Adrenal gland (tissue), 7 donors: ENCODE measurements at regions not wholly inside any gene's neighbourhood (a gene's known extent, or its start where the extent isn't known, plus 50 kb on each side); places are given as distances from the start of the nearest gene placed in this dataset.

ENCODE experiments used
- DNase-seq, 7 donors: peaks; one replicate each; pipeline ENCODE4 v3.0.0-alpha.2; 2019 to 2020
- H3K27ac ChIP-seq, 5 donors: fragments of 200-600 bp; sonication (generic) in 4 of 5; 1 replicate in 3 of 5; 2 replicates in 2 of 5; pipeline versions ENCODE4 v1.5.1 to v1.8.0; 2016 to 2020; ENCODE audit warnings: mild to moderate bottlenecking in 1 of 5
- H3K27me3 ChIP-seq: fragments of 200-600 bp; 2 replicates; pipeline ENCODE4 v1.8.0; 2021
- H3K36me3 ChIP-seq, 2 donors: fragments of 200-600 bp; replicated peaks in 1 of 2; 1 replicate in 1 of 2; 2 replicates in 1 of 2; pipeline versions ENCODE4 v1.5.1 to v1.8.0; 2018 to 2022
- H3K4me1 ChIP-seq, 2 donors: fragments of 200-600 bp; replicated peaks in 1 of 2; 1 replicate in 1 of 2; 2 replicates in 1 of 2; pipeline versions ENCODE4 v1.5.1 to v1.8.0; 2018 to 2021
- H3K4me3 ChIP-seq, 4 donors: fragments of 200-600 bp; sonication (generic) in 3 of 4; one replicate each; pipeline ENCODE4 v1.5.1; 2016 to 2018
- H3K9me3 ChIP-seq, 3 donors: fragments of 200-600 bp; sonication (generic) in 1 of 3; replicated peaks in 1 of 3; 1 replicate in 2 of 3; 2 replicates in 1 of 3; pipeline versions ENCODE4 v1.5.1 to v1.8.0; 2016 to 2021
- POLR2A ChIP-seq, 2 donors: fragments of 450-650 bp; IDR thresholded peaks; one replicate each; pipeline ENCODE4 v1.6.1; 2017; ENCODE audit warnings: antibody characterized with exemption in 2 of 2, mild to moderate bottlenecking in 2 of 2, moderate library complexity in 1 of 2
- intact Hi-C, 2 donors: fragments of 100-400 bp; cut with DNase I; formaldehyde crosslinking; loops; one replicate each; pipeline versions ENCODE4 v1.14.1 to v1.15.0; 2022 to 2023
- TF ChIP-seq, protein P1 (sequence below), 6 experiments: fragments of 450-650 bp in 4 of 6; fragments of 200-600 bp in 2 of 6; sonication (generic) in 1 of 6; IDR thresholded peaks; 1 replicate in 5 of 6; 2 replicates in 1 of 6; pipeline versions ENCODE4 v1.5.1 to v1.8.0; 2016 to 2021; ENCODE audit warnings: antibody characterized with exemption in 6 of 6, mild to moderate bottlenecking in 2 of 6, moderate library complexity in 1 of 6
- donor health status: DM: yes; HTN: yes; CAD: no.
- donor health status: DM: no; HTN: no; CAD: no.
- donor health status: DM: no; HTN: no; CAD: no.

DNA sequence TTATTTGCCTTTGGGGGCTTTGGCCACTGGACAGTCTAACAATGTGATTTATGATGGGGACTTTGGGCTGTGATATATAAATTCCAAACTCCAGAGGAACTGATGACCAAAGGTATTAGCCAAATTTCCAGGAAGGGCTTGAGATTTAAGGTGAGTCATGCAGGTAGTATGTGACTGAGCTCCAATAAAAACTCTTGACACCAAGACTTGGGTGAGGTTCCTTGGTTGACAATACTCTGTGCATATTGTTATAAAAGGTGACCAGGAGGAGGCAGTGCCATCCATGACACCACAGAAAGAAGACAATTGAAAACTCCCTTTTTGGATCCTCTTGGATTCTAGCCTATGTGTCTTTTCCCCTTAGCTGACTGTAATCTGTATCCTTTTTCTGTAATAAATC, 392.7 kb upstream of the LRRC7 start:
- intact Hi-C loops = no loop called here
- DNase-seq = no peak
- Histone ChIP-seq H3K4me3 (no peak overlapping the region), H3K4me1 (no peaks in the 10 kb centered on the region), H3K27ac (no peak overlapping the region), H3K36me3 (no peaks in the 10 kb centered on the region), H3K27me3 (no peaks in the 10 kb centered on the region), H3K9me3 (peaks cover 0 to 10% (median 0%) of the 10 kb centered on the region in 3 donors)
- TF ChIP-seq, protein P1, sequence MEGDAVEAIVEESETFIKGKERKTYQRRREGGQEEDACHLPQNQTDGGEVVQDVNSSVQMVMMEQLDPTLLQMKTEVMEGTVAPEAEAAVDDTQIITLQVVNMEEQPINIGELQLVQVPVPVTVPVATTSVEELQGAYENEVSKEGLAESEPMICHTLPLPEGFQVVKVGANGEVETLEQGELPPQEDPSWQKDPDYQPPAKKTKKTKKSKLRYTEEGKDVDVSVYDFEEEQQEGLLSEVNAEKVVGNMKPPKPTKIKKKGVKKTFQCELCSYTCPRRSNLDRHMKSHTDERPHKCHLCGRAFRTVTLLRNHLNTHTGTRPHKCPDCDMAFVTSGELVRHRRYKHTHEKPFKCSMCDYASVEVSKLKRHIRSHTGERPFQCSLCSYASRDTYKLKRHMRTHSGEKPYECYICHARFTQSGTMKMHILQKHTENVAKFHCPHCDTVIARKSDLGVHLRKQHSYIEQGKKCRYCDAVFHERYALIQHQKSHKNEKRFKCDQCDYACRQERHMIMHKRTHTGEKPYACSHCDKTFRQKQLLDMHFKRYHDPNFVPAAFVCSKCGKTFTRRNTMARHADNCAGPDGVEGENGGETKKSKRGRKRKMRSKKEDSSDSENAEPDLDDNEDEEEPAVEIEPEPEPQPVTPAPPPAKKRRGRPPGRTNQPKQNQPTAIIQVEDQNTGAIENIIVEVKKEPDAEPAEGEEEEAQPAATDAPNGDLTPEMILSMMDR (IDR thresholded peaks at IDR 0.05) = no peak
- TF ChIP-seq POLR2A (IDR thresholded peaks at IDR 0.05) = no peak

DNA sequence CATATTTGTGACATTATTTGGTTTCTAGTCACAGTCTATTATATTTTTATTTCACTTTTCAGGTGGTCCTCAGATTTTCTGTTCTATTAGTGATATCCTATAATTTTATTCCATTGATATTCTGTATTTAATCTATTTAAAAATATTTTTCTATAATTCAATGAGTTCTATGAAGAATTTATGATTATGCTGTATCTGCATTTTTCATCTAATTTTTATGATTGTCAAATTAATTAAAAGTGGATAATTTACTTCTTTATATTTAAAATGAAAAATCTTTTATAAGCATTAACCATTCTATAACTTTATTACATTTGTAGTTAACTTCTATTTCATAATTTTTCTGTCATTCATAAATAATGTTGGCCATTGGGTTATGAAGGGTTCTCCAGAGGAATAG, 387.4 kb upstream of the LRRC7 start:
- Histone ChIP-seq H3K9me3 (peaks cover 0 to 10% (median 0%) of the 10 kb centered on the region in 3 donors), H3K36me3 (no peaks in the 10 kb centered on the region), H3K27me3 (no peaks in the 10 kb centered on the region), H3K4me3 (no peak overlapping the region), H3K4me1 (no peaks in the 10 kb centered on the region), H3K27ac (no peak overlapping the region)
- intact Hi-C loops = no loop called here
- no peak for DNase-seq
- TF ChIP-seq POLR2A (IDR thresholded peaks at IDR 0.05) = no peak
- TF ChIP-seq, protein P1 (IDR thresholded peaks at IDR 0.05) = no peak

DNA sequence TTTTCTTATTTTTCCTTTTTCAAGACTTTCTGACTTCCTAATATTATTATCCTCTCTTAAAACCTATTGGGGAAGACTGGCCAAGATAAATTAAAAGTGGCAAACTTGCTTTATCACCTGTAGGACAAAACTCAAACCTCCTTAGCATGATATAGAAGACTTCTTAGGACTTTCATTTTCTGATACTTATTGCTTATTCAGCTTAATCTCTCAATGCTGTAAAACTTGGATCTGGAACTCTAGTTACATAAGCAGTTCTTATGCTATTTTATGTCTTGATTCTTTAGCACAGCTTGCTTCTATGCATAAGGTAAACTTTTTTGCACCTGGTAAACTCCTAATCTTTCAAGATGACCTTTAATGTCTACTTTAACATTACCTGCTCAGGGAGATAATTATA, 382.3 kb upstream of the LRRC7 start:
- TF ChIP-seq, protein P1 (IDR thresholded peaks at IDR 0.05) = no peak
- no peak for TF ChIP-seq POLR2A (IDR thresholded peaks at IDR 0.05)
- no peaks in the 10 kb centered on the region for H3K36me3 ChIP-seq
- intact Hi-C loops = no loop called here

DNA sequence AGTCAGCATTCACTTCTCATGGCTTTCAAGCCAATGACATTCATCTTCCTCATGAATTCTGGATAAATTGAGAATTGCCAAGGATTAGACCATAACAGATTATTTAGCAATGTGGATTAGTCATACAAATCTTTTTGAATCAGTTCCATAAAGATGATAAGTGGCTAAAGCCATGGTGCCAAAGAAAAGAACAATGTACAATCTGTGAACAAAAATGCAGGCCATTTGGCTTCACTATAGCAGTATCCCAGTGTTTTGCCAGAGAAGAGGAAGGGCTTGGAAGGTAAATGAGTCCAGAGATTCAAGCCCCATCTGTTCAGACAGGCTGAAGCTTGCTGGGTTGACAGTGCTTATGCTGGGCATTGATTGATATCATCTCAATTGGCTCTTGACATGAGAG, 376.4 kb upstream of the LRRC7 start:
- H3K4me3 ChIP-seq = no peak overlapping the region
- H3K27me3 ChIP-seq = no peaks in the 10 kb centered on the region
- H3K4me1 ChIP-seq = no peaks in the 10 kb centered on the region
- no peaks in the 10 kb centered on the region for H3K9me3 ChIP-seq
- TF ChIP-seq, protein P1 (IDR thresholded peaks at IDR 0.05) = no peak
- TF ChIP-seq POLR2A (IDR thresholded peaks at IDR 0.05) = no peak
- H3K36me3 ChIP-seq = no peaks in the 10 kb centered on the region
- intact Hi-C loops = no loop called here
- H3K27ac ChIP-seq = no peak overlapping the region
- DNase-seq = no peak

More for the DNA sequence above, 382.3 kb upstream of the LRRC7 start:
- Histone ChIP-seq H3K4me3 (no peak overlapping the region), H3K9me3 (no peaks in the 10 kb centered on the region), H3K27ac (no peak overlapping the region), H3K4me1 (no peaks in the 10 kb centered on the region), H3K27me3 (no peaks in the 10 kb centered on the region)
- DNase-seq = no peak
